ENCODE measurements at regions not wholly inside any gene's neighbourhood (a gene's known extent, or its start where the extent isn't known, plus 50 kb on each side); places are given as distances from the start of the nearest gene placed in this dataset.

GRCh38 chr5:162514116-162514515 lies 446.5 kb downstream of the GABRG2 start:
- FAIRE-seq, result no peak
- BruUV-seq (replicated peaks), result no TSS peak
- CTCF ChIA-PET, result no interaction called here

More at GRCh38 chr5:162514116-162514515, 446.5 kb downstream of the GABRG2 start:
- no peak overlapping the region for H3K9ac ChIP-seq (replicated peaks; ENCODE audit: extremely low read depth, insufficient read depth, low read length)
- intact Hi-C loops (cut with micrococcal nuclease), result no loop called here
- H3K79me2 ChIP-seq (ENCODE audit: control insufficient read depth, insufficient read depth, low read length), result no peaks in the 10 kb centered on the region
- dilution Hi-C loops (cut with MboI; ENCODE audit: extremely low pct_ligation_motif_present, low sequenced_read_pairs), result no loop called here
- H3K27me3 ChIP-seq (ENCODE audit: control insufficient read depth in 2 of 2, insufficient read depth in 2 of 2, low read length in 2 of 2), result no peaks in the 10 kb centered on the region
- H4K20me1 ChIP-seq (replicated peaks; ENCODE audit: control insufficient read depth, extremely low read depth, insufficient read depth, low read length), result no peaks in the 10 kb centered on the region
- H3K36me3 ChIP-seq (ENCODE audit: control insufficient read depth in 2 of 2, extremely low read depth in 1 of 2, insufficient read depth in 2 of 2, low read length in 2 of 2), result no peaks in the 10 kb centered on the region
- no peak overlapping the region for H3K27ac ChIP-seq (ENCODE audit: insufficient read depth, low read depth, low read length)
- H3K4me2 ChIP-seq (ENCODE audit: insufficient read depth, low read length), result no peak overlapping the region
- H3K9me1 ChIP-seq (replicated peaks; ENCODE audit: control insufficient read depth, extremely low read depth, insufficient read depth, low read length), result no peaks in the 10 kb centered on the region
- H2AFZ ChIP-seq (ENCODE audit: low read depth, low read length), result no peak overlapping the region
- H3K9me3 ChIP-seq (replicated peaks; ENCODE audit: control insufficient read depth, insufficient read depth, low read length), result no peaks in the 10 kb centered on the region
- TF ChIP-seq EZH2 (IDR thresholded peaks at IDR 0.05; ENCODE audit: borderline replicate concordance, low read depth, low read length, severe bottlenecking) (no peak), POLR2A (IDR thresholded peaks at IDR 0.05; ENCODE audit: low read depth, low read length) (no peak), MYC (IDR thresholded peaks at IDR 0.05; ENCODE audit: low read depth, low read length) (no peak), FOS (IDR thresholded peaks at IDR 0.05; ENCODE audit: borderline replicate concordance, insufficient read depth, low read length) (no peak), POLR2AphosphoS5 (IDR thresholded peaks at IDR 0.05; ENCODE audit: insufficient read depth, low read depth, low read length) (no peak), GATA2 (IDR thresholded peaks at IDR 0.05; ENCODE audit: insufficient read depth, insufficient read length, low read depth, low read length) (no peak), JUN (IDR thresholded peaks at IDR 0.05; ENCODE audit: borderline replicate concordance, insufficient read depth, insufficient read length, low read depth) (no peak), MAX (IDR thresholded peaks at IDR 0.05; ENCODE audit: insufficient read depth, insufficient read length) (no peak)
- TF ChIP-seq, protein P1, sequence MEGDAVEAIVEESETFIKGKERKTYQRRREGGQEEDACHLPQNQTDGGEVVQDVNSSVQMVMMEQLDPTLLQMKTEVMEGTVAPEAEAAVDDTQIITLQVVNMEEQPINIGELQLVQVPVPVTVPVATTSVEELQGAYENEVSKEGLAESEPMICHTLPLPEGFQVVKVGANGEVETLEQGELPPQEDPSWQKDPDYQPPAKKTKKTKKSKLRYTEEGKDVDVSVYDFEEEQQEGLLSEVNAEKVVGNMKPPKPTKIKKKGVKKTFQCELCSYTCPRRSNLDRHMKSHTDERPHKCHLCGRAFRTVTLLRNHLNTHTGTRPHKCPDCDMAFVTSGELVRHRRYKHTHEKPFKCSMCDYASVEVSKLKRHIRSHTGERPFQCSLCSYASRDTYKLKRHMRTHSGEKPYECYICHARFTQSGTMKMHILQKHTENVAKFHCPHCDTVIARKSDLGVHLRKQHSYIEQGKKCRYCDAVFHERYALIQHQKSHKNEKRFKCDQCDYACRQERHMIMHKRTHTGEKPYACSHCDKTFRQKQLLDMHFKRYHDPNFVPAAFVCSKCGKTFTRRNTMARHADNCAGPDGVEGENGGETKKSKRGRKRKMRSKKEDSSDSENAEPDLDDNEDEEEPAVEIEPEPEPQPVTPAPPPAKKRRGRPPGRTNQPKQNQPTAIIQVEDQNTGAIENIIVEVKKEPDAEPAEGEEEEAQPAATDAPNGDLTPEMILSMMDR (IDR thresholded peaks at IDR 0.05; ENCODE audit: extremely low read depth in 1 of 2, insufficient read depth in 1 of 2, low read depth in 1 of 2, low read length in 2 of 2), result no peak
- H3K4me3 ChIP-seq (replicated peaks in 1 of 3; ENCODE audit: insufficient read depth in 1 of 3, low read depth in 1 of 3, low read length in 3 of 3), result no peak overlapping the region
- DNase-seq (ENCODE audit: low read depth, low spot score), result no peak
- POLR2A ChIA-PET, result no interaction called here
- no peaks in the 10 kb centered on the region for H3K4me1 ChIP-seq (ENCODE audit: control insufficient read depth, extremely low read depth, insufficient read depth, low read length)

All from endothelial cell of umbilical vein (primary cell).